HL-60 (cell line): ENCODE measurements at regions not wholly inside any gene's neighbourhood (a gene's known extent, or its start where the extent isn't known, plus 50 kb on each side); places are given as distances from the start of the nearest gene placed in this dataset.

Source experiments
- DNase-seq, 2 experiments: peaks; one replicate each; pipeline ENCODE4 v3.0.0-alpha.2; 2010 to 2020; ENCODE audit warnings: low read depth in 1 of 2, low spot score in 1 of 2
- H3K27ac ChIP-seq: fragments of 250-450 bp; sonication (Bioruptor Pico); replicated peaks from 2 replicates; pipeline ENCODE4 v1.5.1; 2020; ENCODE audit warnings: mild to moderate bottlenecking, moderate library complexity
- H3K27me3 ChIP-seq: fragments of 250-450 bp; sonication (Bioruptor Pico); 2 replicates; pipeline ENCODE4 v1.5.1; 2021; ENCODE audit warnings: mild to moderate bottlenecking, moderate library complexity; ENCODE audit not compliant: insufficient read depth, poor library complexity, severe bottlenecking
- H3K4me3 ChIP-seq: replicated peaks from 2 replicates; pipeline ENCODE4 v1.5.1; 2011; ENCODE audit warnings: mild to moderate bottlenecking, control low read depth, low read length; ENCODE audit not compliant: insufficient read depth
- GABPA ChIP-seq: IDR thresholded peaks from 2 replicates; pipeline ENCODE4 v1.6.1; 2012; ENCODE audit warnings: low read depth
- POLR2AphosphoS5 ChIP-seq: IDR thresholded peaks from 2 replicates; pipeline ENCODE4 v1.6.1; 2012; ENCODE audit warnings: low read depth
- SPI1 ChIP-seq: IDR thresholded peaks from 2 replicates; pipeline ENCODE4 v1.6.1; 2012; ENCODE audit warnings: low read depth, mild to moderate bottlenecking, borderline replicate concordance
- TF ChIP-seq, protein P1 (sequence below): IDR thresholded peaks from one replicate; pipeline ENCODE4 v1.5.1; 2011; ENCODE audit warnings: low read length, control low read depth, inconsistent platforms; ENCODE audit not compliant: insufficient read depth
- TF ChIP-seq, protein P2 (sequence below): IDR thresholded peaks from 2 replicates; pipeline ENCODE4 v1.6.1; 2012; ENCODE audit warnings: low read depth; ENCODE audit not compliant: insufficient replicate concordance

DNA sequence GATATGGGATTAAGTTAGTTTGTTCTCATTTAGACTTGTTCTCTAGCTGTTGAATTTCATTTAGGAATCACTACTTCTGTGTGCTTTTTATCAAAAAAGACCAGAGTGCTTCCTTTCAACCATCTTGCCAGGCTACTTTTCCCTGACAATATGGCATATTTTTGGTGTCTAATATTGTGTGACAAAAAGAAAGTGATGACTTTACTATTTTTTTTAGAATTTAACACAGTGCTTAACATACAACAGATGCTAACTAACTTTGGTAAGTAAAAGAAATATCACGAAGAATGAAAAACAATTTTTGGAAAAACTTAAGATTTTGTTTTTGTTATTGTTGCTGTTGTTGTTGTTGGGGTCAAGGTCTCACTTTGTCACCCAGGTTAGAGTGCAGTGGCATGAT is 462.2 kb upstream of the PABPC4L start:
- no peak for DNase-seq
- no peak overlapping the region for H3K27ac ChIP-seq
- TF ChIP-seq, protein P1, sequence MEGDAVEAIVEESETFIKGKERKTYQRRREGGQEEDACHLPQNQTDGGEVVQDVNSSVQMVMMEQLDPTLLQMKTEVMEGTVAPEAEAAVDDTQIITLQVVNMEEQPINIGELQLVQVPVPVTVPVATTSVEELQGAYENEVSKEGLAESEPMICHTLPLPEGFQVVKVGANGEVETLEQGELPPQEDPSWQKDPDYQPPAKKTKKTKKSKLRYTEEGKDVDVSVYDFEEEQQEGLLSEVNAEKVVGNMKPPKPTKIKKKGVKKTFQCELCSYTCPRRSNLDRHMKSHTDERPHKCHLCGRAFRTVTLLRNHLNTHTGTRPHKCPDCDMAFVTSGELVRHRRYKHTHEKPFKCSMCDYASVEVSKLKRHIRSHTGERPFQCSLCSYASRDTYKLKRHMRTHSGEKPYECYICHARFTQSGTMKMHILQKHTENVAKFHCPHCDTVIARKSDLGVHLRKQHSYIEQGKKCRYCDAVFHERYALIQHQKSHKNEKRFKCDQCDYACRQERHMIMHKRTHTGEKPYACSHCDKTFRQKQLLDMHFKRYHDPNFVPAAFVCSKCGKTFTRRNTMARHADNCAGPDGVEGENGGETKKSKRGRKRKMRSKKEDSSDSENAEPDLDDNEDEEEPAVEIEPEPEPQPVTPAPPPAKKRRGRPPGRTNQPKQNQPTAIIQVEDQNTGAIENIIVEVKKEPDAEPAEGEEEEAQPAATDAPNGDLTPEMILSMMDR, result no peak
- TF ChIP-seq, protein P2, sequence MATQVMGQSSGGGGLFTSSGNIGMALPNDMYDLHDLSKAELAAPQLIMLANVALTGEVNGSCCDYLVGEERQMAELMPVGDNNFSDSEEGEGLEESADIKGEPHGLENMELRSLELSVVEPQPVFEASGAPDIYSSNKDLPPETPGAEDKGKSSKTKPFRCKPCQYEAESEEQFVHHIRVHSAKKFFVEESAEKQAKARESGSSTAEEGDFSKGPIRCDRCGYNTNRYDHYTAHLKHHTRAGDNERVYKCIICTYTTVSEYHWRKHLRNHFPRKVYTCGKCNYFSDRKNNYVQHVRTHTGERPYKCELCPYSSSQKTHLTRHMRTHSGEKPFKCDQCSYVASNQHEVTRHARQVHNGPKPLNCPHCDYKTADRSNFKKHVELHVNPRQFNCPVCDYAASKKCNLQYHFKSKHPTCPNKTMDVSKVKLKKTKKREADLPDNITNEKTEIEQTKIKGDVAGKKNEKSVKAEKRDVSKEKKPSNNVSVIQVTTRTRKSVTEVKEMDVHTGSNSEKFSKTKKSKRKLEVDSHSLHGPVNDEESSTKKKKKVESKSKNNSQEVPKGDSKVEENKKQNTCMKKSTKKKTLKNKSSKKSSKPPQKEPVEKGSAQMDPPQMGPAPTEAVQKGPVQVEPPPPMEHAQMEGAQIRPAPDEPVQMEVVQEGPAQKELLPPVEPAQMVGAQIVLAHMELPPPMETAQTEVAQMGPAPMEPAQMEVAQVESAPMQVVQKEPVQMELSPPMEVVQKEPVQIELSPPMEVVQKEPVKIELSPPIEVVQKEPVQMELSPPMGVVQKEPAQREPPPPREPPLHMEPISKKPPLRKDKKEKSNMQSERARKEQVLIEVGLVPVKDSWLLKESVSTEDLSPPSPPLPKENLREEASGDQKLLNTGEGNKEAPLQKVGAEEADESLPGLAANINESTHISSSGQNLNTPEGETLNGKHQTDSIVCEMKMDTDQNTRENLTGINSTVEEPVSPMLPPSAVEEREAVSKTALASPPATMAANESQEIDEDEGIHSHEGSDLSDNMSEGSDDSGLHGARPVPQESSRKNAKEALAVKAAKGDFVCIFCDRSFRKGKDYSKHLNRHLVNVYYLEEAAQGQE, result no peak
- H3K27me3 ChIP-seq, result no peaks in the 10 kb centered on the region
- H3K4me3 ChIP-seq, result no peak overlapping the region

DNA sequence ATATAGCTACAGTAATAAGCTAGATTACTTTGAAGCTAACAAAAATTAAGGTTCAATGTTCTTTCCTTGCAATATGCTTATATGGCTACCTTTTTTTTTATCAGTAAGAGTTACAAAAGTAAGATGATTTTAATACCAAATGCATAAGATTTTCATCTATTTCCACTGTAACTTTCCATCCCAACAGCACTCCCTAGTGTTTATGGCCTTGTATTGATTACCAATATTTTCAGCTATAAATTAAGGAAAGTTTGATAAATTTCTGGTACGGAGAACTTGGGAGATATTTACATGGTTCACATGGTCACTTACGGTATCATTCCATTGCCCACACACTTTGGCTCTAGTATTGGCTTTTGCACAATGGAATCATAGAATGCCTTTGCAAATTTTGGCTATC is 448.9 kb upstream of the PABPC4L start:
- no peak for DNase-seq
- Histone ChIP-seq H3K27me3 (no peaks in the 10 kb centered on the region), H3K4me3 (no peak overlapping the region), H3K27ac (no peak overlapping the region)
- TF ChIP-seq, protein P1, result no peak
- TF ChIP-seq, protein P2, result no peak
- no peak for TF ChIP-seq POLR2AphosphoS5
- TF ChIP-seq GABPA, result no peak
- TF ChIP-seq SPI1, result no peak

DNA sequence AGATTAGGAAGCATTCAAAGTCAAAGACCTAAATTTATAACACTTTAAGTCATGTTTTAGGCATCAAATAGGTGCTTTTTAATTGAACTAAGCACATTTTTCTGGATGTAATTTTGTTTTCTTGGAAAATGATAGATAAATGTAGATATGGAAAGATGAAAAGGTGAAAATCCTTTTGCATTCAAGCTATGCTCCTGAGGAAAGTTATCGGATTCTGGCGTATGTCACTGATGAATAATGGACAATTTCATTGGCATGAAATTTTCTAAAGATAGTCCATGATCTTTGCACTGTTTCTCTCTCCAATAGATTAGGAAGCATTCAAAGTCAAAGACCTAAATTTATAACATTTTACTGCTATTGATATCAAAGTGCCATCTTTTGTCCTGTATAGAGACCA is 444.2 kb upstream of the PABPC4L start:
- Histone ChIP-seq H3K27me3 (no peaks in the 10 kb centered on the region), H3K4me3 (no peak overlapping the region), H3K27ac (no peak overlapping the region)
- TF ChIP-seq GABPA (no peak), SPI1 (no peak), POLR2AphosphoS5 (no peak)
- TF ChIP-seq, protein P1, result no peak
- TF ChIP-seq, protein P2, result no peak
- DNase-seq, result no peak
